NT2/D1 (cell line): ENCODE measurements at regions not wholly inside any gene's neighbourhood (a gene's known extent, or its start where the extent isn't known, plus 50 kb on each side); places are given as distances from the start of the nearest gene placed in this dataset.

Source experiments
- YY1 ChIP-seq: IDR thresholded peaks from 2 replicates; pipeline ENCODE4 v1.6.1; 2011; ENCODE audit not compliant: insufficient read length, insufficient read depth
- ZNF274 ChIP-seq: IDR thresholded peaks from 2 replicates; pipeline ENCODE4 v1.6.1; 2011; ENCODE audit warnings: mild to moderate bottlenecking, low read depth, low read length

- TF ChIP-seq YY1 = no peak
- TF ChIP-seq ZNF274 = no peak
Measured at GRCh38 chr10:128587689-128588088, 461.5 kb upstream of the MKI67 start.
